AG08396 (cell line): ENCODE measurements at regions not wholly inside any gene's neighbourhood (a gene's known extent, or its start where the extent isn't known, plus 50 kb on each side); places are given as distances from the start of the nearest gene placed in this dataset.
"Not testable (repeated sequence)": the region's sequence is repeated elsewhere in the genome, so short reads cannot be mapped to it uniquely, and the experiment has no call there.

Experiments used
- DNase-seq: peaks from one replicate; pipeline ENCODE4 v3.0.0; 2012; ENCODE audit warnings: low spot score, mixed read lengths

DNA sequence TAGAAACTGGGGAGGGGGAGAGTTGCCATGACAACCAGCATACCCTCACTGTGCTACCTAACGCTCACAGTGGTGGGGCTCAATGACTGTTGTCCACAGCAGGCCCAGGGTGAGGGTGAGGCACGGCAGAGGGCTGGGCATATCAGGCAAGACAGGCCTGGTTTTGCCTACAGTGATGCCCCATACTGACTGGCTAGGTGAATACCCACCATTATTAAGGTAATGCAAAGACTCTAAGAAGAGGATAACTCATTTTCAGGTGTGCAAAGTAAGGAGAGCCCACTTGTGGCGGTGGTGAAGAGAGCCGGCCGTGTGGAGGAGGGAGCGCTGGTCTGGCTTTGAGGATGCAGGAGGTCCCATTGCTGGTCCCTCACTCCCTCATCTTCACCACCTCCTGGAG lies 422.3 kb downstream of the FUT8 start:
- DNase-seq: no peak

DNA sequence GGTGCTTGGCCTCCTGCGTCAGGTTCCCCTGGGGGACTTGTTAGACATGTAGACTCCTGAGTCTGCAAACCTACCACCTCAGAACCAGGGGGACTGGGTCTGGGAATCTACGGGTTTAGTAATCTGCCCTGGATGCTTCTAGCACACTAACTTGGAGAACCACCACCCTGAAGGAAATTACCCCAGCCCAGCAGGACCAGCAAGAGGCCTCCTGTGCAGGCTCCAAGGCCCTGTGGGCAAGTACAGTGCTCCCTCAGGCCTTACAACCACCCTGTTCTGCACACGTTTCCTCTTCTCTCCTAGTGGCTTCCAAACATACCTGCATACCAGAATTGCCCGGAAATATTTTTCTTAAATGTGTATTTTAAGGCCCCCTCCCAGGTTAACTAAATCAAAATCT lies 423.0 kb downstream of the FUT8 start:
- DNase-seq: no peak

DNA sequence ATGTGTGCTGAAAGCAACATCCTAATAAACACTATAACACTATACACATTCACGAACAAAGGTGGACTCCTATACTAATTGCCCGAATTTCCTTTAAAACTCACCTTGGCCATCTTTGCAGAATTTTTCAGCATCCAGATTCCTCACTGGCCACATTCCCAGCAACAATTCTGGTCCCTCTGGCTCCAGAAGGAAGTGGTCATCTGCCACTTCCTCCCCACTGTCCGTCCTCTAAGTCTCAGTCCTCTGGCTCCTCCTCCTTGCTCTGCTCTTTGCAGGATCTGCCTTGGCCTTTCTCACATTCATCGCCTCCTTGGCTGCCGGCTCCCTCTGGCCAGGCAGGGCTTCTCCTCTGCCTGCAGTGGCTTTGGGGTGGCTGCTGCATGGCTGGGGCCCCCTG lies 426.0 kb downstream of the FUT8 start:
- no peak for DNase-seq

DNA sequence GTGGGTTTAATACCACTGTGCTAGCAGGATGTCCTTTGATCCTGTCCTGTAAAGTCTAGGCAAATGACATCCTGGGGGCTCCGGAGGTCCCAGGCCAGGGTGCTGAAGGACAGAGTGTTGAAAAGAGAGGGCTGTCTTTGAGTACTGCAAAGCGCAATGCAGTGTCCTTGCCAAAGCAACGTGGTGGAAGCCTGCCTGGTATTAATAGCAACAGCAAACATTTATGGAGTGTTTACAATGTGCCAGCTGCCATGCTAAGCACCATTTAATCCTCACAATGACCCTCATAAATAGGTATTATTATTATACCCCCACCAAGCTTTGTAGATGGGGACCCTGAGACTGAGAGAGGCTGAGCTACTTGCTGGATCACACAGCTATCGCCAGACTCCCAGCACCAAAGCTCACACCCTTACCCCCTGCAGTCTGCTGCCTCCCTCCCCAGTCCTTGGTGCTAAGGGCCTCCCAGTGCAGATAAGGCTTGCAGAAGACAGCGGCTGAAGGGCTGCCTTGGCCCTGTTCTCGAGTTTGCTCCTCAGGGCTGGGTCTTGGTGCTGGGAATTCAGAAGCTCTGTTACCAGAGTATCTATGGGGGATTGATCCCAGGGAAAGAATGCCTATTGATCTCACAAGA lies 427.7 kb downstream of the FUT8 start:
- DNase-seq: no peak

DNA sequence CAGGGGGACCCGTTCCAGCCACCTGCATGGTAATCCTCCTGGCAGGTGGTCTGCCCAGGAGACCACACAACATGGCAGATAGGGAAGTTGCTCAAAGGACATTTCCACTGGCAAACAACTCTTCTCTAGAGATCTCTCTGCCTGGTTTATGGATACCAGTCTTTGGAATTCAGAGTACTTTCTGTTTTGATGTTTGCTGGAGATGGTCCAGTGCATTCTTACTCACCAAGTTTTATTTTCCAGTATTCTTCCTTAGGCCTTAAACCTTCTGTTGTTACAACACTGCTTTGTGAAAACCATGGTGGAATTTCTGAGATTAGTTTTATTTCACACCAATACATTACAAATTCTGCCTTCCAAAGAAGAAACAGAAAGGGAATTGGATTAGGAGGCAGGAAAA lies 428.3 kb downstream of the FUT8 start:
- DNase-seq: peak; percentile 23

DNA sequence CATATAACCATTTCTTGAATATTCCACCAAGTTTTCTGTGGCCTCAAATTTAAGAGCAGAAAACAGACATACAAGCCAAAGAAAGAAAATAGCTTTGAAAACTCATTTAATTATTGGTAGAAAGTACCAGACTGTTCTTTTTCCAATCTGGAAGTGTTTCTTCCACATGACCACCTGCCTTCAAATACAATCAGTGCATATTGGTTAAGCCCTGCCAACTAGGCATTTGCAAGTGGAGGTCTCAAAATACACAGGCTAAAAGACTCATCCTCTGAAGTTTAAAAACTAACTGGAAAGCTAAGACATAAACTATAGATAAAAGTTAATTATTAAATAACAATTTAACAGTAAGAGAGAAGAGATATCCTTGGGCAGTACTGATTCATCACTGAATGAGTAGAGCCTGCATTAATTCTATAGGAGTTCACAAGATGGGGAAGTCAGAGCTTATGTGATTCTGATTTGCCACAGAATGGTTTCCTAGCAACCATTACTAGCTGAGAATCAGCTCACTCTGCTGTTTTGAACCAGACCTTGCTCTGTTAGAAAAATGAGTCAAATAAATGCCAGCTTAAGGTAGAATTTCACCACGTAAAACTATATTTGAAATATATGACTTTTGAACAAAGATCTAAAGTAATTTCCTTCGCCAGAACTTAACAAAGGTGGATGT lies 433.8 kb downstream of the FUT8 start:
- no peak for DNase-seq

DNA sequence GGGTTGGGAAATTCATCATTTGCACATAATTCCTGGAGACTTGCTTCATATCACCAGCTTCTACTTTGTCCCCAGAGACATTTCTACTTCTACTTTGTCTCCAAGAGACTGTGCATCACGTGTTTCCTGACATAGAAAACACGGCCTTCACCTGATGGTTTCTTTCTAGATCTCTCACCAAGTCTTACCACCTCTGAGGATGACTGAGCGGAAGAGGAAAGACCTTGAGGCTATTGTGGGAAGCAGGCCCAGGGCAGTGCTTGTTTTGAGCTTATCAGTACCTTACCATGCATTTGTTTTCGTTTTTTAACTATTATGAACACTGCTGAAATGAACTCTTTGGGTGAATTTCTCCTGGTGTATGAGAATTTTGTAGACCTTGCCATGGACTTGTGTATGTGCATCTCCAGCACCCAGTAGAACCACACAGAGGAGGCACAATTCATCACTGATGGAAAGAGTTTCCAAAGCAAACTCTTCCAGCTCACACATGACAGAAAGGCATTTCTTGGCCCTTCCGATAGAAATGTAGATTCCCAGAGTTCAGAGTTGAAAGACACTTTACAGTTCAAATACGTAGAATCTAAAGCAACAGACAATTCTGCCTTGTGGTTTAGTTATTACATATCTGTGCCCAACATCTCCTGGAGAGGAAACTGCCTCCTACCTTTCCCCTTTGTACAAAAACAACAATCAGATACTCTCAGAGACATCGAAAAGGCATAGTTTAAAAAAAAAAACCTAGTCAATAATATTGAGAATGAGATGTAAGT lies 434.7 kb downstream of the FUT8 start:
- no peak for DNase-seq

DNA sequence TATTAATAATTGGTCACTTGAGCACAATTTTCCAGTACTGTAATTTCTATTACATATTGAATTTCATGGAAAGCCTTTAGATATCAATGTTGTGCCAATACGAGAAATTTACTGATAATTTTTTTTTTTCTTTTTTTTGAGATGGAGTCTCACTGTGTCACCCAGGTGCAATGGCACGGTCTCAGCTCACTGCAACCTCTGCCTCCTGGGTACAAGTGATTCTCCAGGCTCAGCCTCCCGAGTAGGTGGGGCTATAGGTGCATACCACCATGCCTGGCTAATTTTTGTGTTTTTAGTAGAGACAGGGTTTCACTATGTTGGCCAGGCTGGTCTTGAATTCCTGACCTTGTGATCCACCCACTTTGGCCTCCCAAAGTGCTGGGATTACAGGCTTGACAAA lies 435.4 kb downstream of the FUT8 start:
- not testable (repeated sequence) for DNase-seq

DNA sequence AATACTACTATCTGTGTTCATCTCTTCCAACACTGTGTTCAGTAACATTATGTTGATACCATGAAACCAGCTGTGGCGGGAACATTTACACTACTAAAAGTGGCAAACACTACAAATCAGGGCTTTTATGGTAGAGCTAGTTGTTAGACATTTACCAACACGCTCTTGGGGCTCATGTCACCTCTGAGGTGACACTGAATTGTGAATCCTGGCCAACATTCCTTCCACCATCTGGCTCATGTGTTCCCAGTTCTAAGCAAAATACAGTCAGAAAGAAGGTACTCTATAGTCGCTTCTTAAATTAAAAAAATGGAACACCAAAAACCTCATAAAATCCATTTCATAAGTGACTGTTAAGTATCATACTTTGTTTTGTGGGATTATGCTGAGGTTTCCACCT lies 436.6 kb downstream of the FUT8 start:
- no peak for DNase-seq

DNA sequence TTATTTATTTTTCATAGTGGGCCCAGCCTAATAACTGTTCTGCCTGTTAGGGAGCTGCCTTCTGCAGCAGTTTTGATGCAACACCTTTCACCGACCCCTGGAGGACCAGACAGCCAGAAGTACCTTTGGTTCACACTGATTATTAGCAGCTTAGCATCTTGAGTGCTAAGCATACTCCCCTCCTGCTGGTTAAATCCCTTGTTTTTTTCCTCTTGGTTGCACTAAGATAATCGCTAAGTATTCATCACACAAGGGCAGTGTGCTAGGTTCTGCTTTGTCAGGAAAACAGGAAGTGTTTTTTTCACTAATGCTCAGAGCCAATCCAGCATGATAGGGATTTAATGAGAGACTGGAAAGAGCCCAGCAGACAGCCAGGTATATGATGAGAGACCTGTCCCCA lies 437.0 kb downstream of the FUT8 start:
- DNase-seq: no peak

DNA sequence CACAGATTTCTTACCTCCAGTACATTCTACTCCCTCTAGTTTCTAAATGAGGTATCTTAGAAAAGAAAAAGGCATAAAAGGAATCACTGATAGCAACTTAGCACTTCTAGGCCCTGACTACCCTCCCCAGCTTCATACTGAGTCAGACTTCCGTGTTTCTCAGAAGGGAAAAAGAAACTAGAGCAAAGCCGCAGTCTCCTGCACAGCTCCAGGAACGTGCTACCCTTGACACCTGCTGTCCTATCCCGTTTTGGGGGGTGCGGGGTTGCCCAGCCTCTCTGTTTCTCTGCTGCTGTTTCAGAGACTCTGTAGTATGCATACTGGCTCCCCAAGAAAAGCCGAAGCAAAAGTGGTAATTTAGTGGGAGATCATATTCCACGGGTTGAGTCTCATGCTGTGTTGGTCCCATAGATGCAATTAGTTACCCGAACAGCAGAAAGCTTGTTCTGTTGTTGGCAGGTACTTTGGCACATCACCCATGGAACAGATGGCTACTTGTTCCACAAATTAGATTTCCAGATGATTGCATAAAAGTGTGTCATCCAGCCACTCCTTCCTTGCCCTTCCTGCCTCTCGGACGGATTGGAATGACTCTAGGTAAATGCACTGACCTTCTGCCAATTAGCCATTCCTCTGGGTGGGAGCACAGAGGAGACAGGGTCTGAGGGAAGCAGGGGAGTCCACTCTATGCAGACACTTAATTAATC lies 438.1 kb downstream of the FUT8 start:
- DNase-seq: no peak

DNA sequence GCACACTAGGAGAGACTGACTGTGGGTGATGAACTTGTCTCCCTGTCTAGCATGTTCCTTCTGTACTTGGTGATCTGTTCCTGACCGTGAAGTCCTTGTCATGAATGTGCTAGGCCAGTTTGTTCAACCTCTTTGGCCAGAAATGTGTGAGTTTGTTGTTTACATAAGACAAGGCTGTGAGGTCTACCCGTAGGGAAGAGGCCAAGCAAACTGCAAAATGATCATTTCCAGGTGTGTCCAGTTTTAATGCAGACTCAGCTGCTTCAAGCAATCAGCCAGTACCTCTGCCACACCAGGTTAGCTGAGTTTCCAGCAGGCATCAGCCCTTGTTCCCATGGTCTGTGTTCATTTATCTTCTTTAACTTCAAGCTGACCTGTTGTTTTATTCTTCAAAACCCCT lies 440.2 kb downstream of the FUT8 start:
- DNase-seq: no peak

DNA sequence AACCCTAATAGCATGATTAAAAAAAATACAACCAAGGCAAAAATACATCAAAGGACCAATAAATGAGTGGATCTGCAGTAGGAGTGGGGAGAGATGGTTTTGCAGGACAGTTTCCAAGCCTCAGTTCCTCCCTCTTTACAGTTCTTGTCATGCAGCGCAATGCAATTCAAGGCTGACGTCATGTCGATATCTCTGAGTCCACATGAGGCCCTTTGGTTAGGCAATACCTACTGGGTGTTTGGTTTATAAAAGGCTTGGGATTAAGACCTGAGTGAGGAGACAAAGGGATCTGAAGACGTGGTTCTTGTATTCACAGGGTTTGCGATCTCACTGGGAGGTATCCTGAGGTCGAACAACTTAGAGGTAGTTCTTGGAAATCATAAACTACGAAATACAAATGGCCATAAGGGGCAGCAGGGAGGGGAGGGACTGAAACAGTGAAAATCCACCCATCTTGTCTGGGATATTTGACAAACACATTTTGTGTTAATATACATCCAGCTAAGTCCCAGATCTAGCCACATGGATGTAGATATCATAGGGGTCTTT lies 441.0 kb downstream of the FUT8 start:
- no peak for DNase-seq

DNA sequence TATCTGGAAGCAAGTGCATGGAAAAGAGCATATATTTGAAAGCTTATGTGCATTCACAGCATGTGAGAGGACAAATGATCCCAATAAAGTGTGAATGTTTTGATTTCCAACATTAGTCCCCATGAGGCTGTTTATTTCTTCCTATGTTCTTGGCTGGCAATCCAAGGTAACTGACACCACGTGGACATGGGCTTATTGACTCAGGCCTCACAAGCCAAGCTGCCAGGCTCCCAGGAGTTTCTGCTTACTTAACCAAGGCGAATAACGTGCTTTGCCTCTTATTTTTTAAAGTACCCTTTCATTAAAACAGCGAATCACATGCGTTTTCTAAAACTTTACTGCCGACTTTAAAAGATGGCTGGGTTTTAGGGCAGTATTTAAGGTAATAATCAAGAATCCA lies 441.7 kb downstream of the FUT8 start:
- no peak for DNase-seq

DNA sequence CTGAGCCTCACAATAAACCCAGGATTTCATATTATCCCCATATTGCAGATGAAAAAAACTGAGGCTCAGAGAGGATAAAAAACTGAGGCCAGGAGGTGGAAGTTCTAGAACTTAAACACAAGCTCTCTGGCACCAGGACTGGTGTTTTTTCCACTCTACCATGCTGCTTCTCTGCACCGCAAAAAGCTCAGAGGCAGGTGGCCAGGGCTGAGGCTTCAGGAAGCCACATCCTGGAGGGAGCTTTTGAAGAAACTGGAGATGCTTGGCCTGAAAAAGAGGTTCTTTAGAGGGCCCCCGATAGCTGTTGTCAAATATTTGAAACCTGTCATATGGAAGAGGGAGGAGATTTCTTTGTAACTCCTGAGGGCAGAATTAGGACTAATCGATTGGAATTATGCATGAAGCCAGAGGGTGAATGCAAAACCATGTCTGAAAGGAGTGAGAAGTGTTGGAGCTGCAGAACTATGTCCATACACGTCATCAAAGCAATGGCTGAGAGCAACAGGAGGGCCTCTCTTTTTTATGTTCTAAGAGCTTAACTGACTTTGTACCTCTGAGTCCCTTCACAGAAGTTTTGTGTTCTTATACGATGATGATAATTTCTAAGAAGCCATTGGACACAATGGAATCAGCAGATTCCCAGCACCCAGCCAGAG lies 448.6 kb downstream of the FUT8 start:
- DNase-seq: no peak

DNA sequence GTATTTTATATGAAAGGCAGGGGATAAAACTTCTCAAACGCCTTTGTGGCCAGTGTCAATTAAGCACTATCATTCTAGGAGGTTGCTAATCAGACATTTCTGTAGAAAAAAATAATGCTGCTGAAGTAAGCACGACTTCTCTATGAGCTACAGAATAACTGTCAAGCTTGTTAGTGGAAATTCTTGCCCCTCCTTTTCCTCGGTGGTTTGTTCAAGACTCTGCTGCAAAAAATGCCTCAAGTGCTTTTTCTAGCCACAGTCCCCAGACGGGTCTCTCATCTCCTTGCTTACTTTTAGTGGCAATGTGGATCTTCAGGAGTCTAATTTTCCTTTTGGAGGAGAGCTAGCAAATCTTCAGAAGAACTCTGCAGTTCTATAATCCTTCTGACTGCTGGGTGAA lies 452.0 kb downstream of the FUT8 start:
- DNase-seq: no peak

DNA sequence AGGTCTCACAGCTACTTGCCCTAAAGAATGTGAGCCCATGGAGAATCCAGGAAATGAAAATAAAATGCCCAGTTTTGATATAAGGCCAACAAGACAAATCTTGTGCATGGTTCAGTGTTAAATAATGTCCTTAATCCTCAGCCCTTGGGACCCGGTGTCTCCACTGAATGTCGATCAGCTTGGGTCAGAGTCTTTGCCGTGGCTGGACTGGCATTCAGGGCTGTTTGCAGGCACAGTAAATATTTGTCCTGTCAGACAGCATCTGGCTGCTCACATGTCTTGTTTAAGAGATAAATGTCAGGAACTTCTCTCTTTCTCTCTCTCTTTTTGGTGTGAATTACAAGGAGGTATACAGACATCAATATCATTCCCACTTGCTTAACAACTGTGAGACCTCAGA lies 452.5 kb downstream of the FUT8 start:
- no peak for DNase-seq

DNA sequence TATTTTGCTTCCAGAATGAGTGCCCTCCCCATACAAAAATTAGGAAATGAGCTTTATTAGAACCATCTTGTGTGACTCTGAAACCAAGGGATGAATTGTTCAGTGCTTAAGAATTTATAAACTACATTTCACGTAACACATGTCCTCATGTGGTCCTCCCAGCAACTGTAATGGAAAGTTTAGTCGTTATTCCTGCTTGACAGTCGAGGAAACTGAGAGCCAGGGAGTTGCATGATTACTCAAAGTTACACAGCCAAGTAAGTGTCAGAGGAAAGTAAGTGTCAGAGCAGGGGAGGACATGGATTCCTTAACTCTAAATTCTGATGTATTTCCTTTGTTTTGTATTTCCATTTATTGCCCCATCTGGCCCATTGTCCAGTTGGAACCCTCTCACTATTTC lies 453.9 kb downstream of the FUT8 start:
- peak; percentile 29 for DNase-seq

DNA sequence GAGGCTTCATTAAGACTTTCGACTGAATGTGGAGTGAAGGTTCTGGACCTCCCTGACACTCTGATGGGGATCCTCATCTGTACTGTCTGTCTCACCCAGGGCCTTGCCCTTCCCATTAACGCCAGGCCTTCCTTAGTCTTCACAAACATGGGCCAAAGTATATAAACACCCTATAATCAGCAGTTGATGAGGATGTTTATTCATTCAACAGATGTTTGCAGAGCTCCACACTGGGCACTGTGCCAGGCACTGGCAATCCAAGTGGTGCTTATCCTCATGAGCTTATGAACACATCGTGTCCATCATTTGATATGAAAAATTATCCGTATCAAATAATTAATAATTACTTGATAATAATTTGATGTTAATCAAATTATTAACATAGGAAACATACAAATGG lies 454.4 kb downstream of the FUT8 start:
- no peak for DNase-seq

DNA sequence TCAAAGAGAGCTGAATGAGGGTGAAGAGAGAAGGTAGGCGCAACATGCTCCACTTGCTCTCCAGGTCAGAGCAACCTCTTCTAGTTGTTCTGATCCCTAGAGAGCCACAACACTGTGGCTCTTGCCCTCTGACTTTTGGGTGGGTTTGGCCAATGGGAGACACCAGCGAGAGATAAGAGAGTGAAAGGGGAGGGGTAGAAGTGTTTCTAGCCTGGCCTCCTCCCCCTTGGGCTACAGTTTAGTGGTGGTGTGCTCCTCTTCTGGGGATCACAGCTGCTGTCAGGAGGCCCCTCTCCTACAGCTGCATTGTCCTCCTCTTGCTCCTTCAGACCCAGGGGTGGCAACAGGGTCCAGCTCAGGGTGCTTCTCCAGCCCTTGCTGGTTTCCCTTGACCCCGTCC lies 454.8 kb downstream of the FUT8 start:
- DNase-seq: no peak

DNA sequence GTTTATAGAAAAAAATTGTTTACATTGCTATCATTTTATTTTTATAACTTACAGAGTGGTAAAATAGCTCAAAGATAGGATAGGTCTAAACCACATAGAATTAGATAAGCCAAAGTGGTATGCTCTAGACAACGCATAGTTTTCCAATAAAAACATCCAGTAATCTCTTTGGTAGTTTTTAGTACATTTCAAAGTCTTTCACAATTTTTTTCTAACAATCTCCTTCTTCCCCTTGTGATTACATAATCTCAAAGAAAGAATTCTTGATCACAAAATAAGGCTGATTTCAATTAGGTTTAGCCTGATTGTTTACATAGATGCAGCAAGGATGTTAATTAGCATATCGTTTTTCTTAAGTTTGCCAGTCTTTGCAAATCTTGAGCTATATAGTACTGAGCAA lies 460.0 kb downstream of the FUT8 start:
- no peak for DNase-seq

DNA sequence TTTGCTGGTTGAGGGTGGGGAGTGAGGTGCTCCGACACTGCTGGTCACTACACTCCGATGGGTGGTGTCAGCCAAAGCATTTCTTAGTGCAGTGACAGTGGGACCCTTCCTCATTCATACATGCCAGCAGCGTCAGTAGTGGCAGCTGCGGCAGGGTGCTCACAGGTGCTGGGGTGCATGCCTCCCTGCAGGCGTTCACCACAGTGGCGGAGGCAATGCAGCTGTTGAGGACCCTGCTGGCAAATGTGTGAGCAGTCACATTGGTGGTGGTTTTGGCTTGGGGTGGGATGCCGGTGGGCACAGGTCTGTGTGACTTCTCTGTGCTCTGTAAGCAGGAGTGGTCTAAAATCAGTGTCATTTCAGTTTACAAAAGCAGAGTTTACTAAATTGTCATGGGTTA lies 464.6 kb downstream of the FUT8 start:
- no peak for DNase-seq
